HFF-Myc (cell line): ENCODE measurements at regions not wholly inside any gene's neighbourhood (a gene's known extent, or its start where the extent isn't known, plus 50 kb on each side); places are given as distances from the start of the nearest gene placed in this dataset.

ENCODE experiments used
- DNase-seq: peaks from one replicate; pipeline ENCODE4 v3.0.0-alpha.2; 2011; ENCODE audit warnings: low read depth; ENCODE audit errors: extremely low read depth
- H3K4me3 ChIP-seq: replicated peaks from 2 replicates; pipeline ENCODE4 v1.5.1; 2011; ENCODE audit warnings: low read depth, mild to moderate bottlenecking, control low read depth, low read length
- TF ChIP-seq, protein P1 (sequence below): IDR thresholded peaks from 2 replicates; pipeline ENCODE4 v1.5.1; 2012; ENCODE audit warnings: mild to moderate bottlenecking, low read depth, low read length, control low read depth; ENCODE audit errors: missing control alignments

DNA sequence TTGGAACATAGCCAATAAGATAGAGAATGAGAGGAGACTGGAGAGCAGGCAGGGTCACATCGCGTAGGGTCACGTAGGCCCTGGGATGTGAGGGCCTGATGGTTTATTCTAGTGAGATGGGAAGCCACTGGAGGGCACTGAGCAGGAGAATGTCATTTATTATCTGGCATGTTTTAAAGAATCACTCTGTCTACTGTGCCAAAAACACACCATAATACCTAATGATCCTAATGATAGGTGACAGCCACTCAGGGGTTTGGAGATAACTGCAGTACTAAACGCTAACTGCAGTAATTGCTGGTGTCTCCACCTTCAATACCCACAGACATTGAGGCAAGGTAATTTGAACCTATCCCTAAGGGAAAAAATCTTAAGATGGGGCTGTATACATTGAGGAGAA lies 185.4 kb downstream of the TTLL7 start:
- DNase-seq: no peak
- H3K4me3 ChIP-seq: no peak overlapping the region
- TF ChIP-seq, protein P1, sequence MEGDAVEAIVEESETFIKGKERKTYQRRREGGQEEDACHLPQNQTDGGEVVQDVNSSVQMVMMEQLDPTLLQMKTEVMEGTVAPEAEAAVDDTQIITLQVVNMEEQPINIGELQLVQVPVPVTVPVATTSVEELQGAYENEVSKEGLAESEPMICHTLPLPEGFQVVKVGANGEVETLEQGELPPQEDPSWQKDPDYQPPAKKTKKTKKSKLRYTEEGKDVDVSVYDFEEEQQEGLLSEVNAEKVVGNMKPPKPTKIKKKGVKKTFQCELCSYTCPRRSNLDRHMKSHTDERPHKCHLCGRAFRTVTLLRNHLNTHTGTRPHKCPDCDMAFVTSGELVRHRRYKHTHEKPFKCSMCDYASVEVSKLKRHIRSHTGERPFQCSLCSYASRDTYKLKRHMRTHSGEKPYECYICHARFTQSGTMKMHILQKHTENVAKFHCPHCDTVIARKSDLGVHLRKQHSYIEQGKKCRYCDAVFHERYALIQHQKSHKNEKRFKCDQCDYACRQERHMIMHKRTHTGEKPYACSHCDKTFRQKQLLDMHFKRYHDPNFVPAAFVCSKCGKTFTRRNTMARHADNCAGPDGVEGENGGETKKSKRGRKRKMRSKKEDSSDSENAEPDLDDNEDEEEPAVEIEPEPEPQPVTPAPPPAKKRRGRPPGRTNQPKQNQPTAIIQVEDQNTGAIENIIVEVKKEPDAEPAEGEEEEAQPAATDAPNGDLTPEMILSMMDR: no peak

DNA sequence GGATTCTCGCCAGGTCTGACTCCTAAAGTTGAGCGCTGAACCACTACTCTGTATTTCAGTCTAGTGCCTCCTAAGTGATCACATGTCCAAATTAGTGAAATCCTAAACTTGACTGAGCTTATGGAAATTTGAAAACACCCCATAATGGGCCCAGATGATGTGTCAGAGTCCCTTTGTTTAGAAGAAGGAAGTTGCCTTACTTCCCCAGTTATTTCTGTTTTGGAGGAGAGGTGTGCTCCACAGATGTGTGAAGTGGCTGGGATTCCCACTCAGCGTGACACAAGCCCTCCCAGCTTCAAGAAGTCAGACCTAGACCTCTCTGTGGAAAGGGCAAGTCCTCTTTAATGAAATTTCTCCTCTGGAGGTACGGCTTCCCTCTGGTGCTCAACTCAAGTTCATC lies 188.8 kb downstream of the TTLL7 start:
- H3K4me3 ChIP-seq: no peak overlapping the region
- DNase-seq: no peak
- TF ChIP-seq, protein P1: no peak

DNA sequence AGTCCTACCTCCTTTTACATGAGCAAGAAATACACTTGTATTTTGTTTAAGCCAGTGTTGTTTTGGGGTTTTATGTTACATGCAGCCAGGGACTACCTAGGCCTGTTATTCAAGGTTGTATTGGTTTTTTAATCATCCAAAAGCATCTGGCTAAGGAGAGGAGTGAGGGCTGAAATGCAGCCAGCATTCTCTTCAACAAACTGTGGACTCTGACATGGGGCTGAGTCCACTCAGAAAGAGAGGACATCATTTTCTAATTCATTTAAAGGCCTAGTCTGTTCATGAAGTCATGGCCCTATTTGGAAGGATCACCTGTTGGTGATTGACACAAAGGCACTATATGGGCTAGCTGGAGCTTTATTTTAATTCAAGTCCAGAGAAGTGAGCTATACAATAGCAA lies 190.4 kb downstream of the TTLL7 start:
- TF ChIP-seq, protein P1: no peak
- DNase-seq: no peak
- no peak overlapping the region for H3K4me3 ChIP-seq

DNA sequence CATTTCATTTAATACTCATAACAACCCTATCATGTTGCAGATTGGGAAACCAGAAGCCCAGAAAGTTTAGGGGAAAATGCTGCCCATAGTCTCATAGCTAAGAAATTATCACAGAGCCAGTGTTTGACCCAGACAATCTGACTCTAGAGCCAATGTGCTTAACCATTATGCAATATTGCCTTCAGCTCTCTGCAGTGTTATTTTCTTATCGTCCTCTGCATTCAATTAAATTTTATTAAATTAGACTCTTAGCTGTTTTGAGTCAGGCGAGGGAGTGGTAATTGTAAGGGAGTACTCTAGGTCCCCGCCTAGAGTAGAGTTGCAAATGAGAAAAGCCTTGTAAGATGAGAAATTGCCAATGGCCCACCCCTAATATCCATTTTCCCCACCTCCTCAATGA lies 191.1 kb downstream of the TTLL7 start:
- no peak for DNase-seq
- H3K4me3 ChIP-seq: no peak overlapping the region
- TF ChIP-seq, protein P1: no peak

DNA sequence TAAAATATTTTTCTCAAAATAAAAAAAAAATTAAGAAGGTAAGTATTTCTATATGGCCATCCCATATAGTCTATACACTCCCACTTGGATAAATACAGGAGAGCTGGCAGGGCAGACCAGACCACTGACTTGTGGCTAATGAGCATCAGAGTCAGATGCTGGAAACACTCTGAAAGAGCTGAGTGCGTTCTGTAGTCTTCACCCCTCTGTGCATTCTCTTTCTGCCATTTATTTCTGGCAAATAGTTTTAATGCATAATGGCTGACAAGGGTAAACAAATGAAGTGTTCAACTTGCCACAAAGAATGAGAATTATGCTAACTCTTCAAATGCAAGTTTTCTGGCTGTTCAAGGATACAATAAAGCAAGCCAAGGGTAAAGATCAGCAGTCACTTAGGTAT lies 191.7 kb downstream of the TTLL7 start:
- DNase-seq: no peak
- H3K4me3 ChIP-seq: no peak overlapping the region
- TF ChIP-seq, protein P1: no peak

DNA sequence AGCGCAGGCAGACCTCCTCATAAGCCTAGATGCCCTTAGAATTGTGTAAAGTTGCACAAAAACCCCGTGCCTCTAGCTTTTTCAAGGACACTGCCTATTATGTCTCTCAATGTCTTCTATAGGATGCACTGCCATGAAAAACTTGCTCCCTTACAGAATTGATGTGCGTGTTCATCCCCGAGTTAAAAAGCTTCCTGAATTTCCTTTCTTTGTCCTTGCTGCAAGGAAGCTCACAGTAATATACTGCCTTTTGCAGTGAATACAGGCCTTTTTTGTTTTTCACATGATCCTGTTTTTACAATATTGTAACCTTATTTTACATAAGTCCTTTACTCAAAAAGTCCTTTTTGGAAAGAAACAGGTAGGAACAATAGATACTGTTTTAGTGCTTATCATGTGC lies 193.0 kb downstream of the TTLL7 start:
- TF ChIP-seq, protein P1: no peak
- H3K4me3 ChIP-seq: no peak overlapping the region
- no peak for DNase-seq

DNA sequence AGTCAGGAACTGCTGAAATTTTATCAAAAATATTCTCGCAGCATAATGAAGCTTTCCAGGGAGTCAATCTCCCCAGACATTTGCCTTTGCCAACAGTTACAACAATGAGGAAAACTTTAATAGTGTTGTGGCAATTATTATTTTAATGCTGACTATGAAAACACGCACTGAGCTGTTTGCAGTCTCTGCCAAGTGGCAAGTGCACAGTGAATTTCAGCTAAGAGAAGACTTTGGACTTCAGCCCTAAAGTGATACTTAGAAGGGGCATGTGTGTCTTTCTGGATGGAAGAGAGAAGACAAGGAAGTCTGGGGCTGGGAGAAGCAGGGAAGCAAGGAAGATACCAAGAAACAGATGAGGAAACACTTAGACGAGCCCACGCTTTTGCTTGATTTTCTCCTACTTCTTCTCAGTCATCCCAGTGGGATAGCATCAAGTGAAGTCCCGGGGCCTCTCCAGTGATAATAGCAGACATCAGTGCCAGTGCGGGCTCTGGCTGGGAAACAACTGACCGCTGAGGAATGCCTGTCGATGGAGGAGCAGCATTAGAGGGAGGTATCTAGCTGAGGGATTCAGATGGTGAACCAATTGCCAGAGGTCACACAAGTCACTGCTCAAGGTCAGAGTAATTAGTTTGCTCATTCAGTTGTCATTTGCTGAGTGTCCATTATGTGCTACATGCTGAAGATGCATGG lies 196.3 kb downstream of the TTLL7 start:
- no peak for DNase-seq
- TF ChIP-seq, protein P1: no peak
- no peak overlapping the region for H3K4me3 ChIP-seq
